NCI-H69 (cell line): ENCODE measurements at regions not wholly inside any gene's neighbourhood (a gene's known extent, or its start where the extent isn't known, plus 50 kb on each side); places are given as distances from the start of the nearest gene placed in this dataset.

Experiments used
- DNase-seq: peaks from one replicate; lab custom pipeline; 2025; lab: John Stamatoyannopoulos, UW

GRCh38 chr6:164296411-164296810 is 881.9 kb downstream of the QKI start:
- no peak for DNase-seq

- no peak for DNase-seq
These were observed 879.7 kb downstream of the QKI start for GRCh38 chr6:164294047-164294784.

- no peak for DNase-seq
These were observed 876.7 kb downstream of the QKI start for GRCh38 chr6:164291224-164291623.

GRCh38 chr6:164290101-164290500 is 875.6 kb downstream of the QKI start:
- no peak for DNase-seq

GRCh38 chr6:164286011-164286410 is 871.5 kb downstream of the QKI start:
- no peak for DNase-seq

- DNase-seq = no peak
These were observed 869.1 kb downstream of the QKI start for GRCh38 chr6:164283574-164283973.

- no peak for DNase-seq
These were observed 861.7 kb downstream of the QKI start for GRCh38 chr6:164276211-164276610.

GRCh38 chr6:164275773-164276172 is 861.3 kb downstream of the QKI start:
- no peak for DNase-seq

GRCh38 chr6:164274493-164274892 is 860.0 kb downstream of the QKI start:
- DNase-seq = no peak

- no peak for DNase-seq
These were observed 859.0 kb downstream of the QKI start for GRCh38 chr6:164273491-164273890.

GRCh38 chr6:164266851-164267250 is 852.3 kb downstream of the QKI start:
- DNase-seq = no peak

- DNase-seq = no peak
These were observed 847.8 kb downstream of the QKI start for GRCh38 chr6:164262348-164262747.

GRCh38 chr6:164258421-164258820 is 843.9 kb downstream of the QKI start:
- no peak for DNase-seq

- no peak for DNase-seq
These were observed 838.4 kb downstream of the QKI start for GRCh38 chr6:164252948-164253347.

- DNase-seq = no peak
These were observed 837.8 kb downstream of the QKI start for GRCh38 chr6:164252291-164252690.

GRCh38 chr6:164247106-164247505 is 832.6 kb downstream of the QKI start:
- no peak for DNase-seq

GRCh38 chr6:164246082-164246481 is 831.6 kb downstream of the QKI start:
- no peak for DNase-seq

GRCh38 chr6:164243949-164244348 is 829.4 kb downstream of the QKI start:
- no peak for DNase-seq

GRCh38 chr6:164243012-164243610 is 828.6 kb downstream of the QKI start:
- DNase-seq = no peak

GRCh38 chr6:164230804-164231203 is 816.3 kb downstream of the QKI start:
- DNase-seq = no peak

GRCh38 chr6:164230259-164230658 is 815.7 kb downstream of the QKI start:
- no peak for DNase-seq

- no peak for DNase-seq
These were observed 815.2 kb downstream of the QKI start for GRCh38 chr6:164229716-164230115.

GRCh38 chr6:164227952-164228522 is 813.5 kb downstream of the QKI start:
- DNase-seq = no peak

- no peak for DNase-seq
These were observed 802.3 kb downstream of the QKI start for GRCh38 chr6:164216839-164217238.
